ENCODE measurements at regions not wholly inside any gene's neighbourhood (a gene's known extent, or its start where the extent isn't known, plus 50 kb on each side); places are given as distances from the start of the nearest gene placed in this dataset.
A peak's percentile ranks its signal among the peaks of the same experiment; 100 is the strongest.

DNA sequence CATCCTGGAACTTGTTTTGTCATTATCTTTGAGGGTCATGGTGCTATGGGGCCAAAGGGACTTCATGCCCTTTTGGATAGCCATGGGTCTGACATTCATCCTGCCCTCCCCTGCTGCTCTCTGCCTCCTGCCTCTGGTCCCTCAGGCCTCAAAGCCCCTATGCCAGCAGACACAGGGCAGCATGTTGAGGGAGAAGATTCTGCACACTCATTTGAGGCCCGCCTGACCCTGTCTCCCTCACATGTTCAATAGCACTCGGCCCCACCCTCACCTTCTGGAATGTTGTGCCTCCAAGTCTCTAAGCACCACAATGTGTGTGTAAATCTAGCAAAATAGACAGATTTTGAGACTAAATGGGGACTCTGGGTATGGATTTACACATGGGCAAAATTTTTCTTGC is 178.7 kb upstream of the ANKRD28 start:
- no peak for DNase-seq (ENCODE audit: low read depth)
- TF ChIP-seq, protein P1, sequence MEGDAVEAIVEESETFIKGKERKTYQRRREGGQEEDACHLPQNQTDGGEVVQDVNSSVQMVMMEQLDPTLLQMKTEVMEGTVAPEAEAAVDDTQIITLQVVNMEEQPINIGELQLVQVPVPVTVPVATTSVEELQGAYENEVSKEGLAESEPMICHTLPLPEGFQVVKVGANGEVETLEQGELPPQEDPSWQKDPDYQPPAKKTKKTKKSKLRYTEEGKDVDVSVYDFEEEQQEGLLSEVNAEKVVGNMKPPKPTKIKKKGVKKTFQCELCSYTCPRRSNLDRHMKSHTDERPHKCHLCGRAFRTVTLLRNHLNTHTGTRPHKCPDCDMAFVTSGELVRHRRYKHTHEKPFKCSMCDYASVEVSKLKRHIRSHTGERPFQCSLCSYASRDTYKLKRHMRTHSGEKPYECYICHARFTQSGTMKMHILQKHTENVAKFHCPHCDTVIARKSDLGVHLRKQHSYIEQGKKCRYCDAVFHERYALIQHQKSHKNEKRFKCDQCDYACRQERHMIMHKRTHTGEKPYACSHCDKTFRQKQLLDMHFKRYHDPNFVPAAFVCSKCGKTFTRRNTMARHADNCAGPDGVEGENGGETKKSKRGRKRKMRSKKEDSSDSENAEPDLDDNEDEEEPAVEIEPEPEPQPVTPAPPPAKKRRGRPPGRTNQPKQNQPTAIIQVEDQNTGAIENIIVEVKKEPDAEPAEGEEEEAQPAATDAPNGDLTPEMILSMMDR (conservative IDR thresholded peaks at IDR 0.05; ENCODE audit: low read depth, low read length) = no peak
- no peak overlapping the region for H3K4me3 ChIP-seq (ENCODE audit: low read length)

DNA sequence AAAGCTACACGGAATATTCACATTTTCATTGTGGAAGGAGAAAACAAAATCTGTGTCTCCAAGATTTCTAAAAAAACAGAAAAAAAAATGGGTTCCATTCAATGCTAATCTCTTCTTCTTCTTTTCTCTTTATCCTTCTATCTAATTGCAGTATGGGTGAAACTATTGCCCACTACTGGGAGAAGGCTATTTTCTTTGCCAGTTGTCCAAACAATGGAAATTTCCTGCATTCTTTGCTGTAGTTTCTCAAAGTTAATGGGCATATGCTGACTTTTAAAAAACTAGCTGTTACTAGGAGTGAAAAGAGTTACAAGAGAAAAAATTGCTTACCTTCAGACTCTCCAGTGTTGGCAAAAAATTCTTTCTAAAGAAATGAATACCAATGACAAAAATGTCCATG is 179.3 kb upstream of the ANKRD28 start:
- DNase-seq (ENCODE audit: low read depth) = no peak
- no peak overlapping the region for H3K4me3 ChIP-seq (ENCODE audit: low read length)
- TF ChIP-seq, protein P1 (conservative IDR thresholded peaks at IDR 0.05; ENCODE audit: low read depth, low read length) = no peak

DNA sequence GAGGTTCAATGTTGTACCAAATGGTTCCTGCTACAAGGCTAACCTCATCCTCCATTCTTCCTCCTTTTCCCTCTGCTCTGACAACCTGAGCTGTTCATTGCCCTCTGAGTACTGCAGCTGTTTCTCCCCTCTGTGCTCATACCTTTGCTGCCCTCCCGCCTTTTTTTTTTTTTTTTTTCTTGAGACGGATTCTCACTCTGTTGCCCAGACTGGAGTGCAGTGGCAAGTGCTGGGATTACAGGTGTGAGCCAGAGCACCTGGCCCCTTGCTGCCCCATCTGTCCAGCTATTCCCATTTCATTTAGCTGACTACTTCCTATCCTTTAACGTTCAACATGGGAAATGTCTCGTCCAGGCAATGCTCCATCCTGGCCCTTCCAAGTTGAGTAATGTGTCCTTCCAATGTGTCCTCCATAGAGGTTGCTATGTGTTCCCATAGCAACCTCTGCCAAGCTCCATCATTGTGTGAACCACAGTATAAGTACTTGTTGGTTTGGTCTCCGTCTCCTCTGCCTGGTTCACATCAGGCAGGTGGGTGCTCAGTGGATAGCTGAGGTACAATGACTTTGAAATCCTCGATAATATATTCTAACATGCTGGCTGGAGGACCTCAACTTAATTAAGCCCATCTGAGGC is 179.9 kb upstream of the ANKRD28 start:
- no peak overlapping the region for H3K4me3 ChIP-seq (ENCODE audit: low read length)
- DNase-seq (ENCODE audit: low read depth) = no peak
- TF ChIP-seq, protein P1 (conservative IDR thresholded peaks at IDR 0.05; ENCODE audit: low read depth, low read length) = no peak

DNA sequence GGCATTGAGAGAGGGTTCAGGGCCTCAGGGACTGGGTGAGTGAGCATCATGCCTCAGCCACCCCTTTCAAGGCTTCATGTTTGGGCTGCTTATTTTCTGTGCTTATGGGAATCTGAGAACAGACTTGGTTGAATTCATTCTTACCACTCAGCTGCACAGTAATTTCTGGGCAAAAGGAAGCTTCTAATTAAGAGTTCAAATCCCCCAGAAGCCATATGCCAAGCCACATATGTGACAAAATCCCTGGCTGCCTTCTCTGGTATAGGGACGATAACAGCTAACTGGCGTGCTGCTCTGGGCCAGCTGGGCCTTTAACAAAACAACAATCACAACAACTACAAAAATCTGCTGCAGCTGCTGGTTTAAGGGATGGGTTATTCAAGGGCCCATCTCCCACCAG is 181.0 kb upstream of the ANKRD28 start:
- no peak for DNase-seq (ENCODE audit: low read depth)
- TF ChIP-seq, protein P1 (conservative IDR thresholded peaks at IDR 0.05; ENCODE audit: low read depth, low read length) = no peak
- no peak overlapping the region for H3K4me3 ChIP-seq (ENCODE audit: low read length)

DNA sequence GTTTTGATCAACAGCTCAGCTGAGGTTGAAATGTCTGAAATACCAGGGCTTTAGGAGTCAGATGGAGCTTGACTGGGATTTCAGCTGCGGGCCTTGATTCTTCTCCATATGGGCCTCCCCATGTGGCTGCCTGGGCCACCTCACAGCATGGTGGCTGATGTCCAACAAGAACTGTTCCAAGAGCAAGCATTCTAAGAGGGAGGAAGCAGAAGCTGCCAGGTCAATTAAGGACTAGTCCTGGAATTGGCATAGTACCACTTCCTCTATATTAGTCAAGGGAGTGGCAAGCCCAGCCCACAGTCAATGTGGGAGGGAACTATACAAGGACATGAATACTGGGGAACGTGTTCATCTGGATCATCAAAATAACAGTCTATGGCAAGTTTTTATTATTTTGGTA is 181.7 kb upstream of the ANKRD28 start:
- no peak overlapping the region for H3K4me3 ChIP-seq (ENCODE audit: low read length)
- TF ChIP-seq, protein P1 (conservative IDR thresholded peaks at IDR 0.05; ENCODE audit: low read depth, low read length) = no peak
- no peak for DNase-seq (ENCODE audit: low read depth)

DNA sequence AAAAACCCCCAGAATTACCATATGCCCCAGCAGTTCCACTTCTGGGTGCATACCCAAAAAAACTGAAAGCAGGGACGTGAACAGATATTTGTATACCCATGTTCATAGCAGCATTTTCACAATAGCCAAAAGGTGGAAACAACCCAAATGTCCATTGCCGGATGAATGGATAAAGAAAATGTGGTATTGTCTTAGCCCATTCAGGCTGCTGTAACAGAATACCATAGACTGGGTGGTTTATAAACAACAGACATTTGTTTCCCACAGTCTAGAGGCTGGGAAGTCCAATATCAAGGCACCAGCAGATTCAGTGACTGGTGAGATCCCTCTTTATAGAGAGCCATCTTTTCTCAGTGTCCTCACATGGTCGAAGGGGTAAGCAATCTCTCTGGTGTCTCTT is 182.1 kb upstream of the ANKRD28 start:
- TF ChIP-seq, protein P1 (conservative IDR thresholded peaks at IDR 0.05; ENCODE audit: low read depth, low read length) = no peak
- no peak overlapping the region for H3K4me3 ChIP-seq (ENCODE audit: low read length)
- DNase-seq (ENCODE audit: low read depth) = no peak

DNA sequence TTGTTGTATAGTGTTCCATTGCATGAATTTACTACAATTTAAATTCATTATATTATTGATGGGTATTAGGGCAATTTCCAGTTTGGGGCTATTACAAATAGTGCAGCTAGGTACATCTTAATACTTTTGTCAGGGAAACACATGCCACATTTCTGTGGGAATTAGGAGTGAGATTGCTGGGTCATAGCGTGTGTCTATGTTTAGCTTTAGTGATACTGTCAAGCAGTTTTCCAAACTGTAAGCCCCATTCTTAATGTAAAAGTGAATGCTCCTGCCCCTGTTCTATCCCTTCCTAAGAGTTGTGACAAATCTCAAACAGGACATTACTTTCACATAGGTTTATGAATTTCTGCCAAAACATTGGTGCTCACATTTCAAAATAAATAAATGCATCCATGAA is 184.5 kb upstream of the ANKRD28 start:
- TF ChIP-seq, protein P1 (conservative IDR thresholded peaks at IDR 0.05; ENCODE audit: low read depth, low read length) = no peak
- H3K4me3 ChIP-seq (ENCODE audit: low read length) = peak overlapping the region; percentile 28
- no peak for DNase-seq (ENCODE audit: low read depth)

All from retinal pigment epithelial cell (primary cell).